ENCODE measurements at regions not wholly inside any gene's neighbourhood (a gene's known extent, or its start where the extent isn't known, plus 50 kb on each side); places are given as distances from the start of the nearest gene placed in this dataset.

DNA sequence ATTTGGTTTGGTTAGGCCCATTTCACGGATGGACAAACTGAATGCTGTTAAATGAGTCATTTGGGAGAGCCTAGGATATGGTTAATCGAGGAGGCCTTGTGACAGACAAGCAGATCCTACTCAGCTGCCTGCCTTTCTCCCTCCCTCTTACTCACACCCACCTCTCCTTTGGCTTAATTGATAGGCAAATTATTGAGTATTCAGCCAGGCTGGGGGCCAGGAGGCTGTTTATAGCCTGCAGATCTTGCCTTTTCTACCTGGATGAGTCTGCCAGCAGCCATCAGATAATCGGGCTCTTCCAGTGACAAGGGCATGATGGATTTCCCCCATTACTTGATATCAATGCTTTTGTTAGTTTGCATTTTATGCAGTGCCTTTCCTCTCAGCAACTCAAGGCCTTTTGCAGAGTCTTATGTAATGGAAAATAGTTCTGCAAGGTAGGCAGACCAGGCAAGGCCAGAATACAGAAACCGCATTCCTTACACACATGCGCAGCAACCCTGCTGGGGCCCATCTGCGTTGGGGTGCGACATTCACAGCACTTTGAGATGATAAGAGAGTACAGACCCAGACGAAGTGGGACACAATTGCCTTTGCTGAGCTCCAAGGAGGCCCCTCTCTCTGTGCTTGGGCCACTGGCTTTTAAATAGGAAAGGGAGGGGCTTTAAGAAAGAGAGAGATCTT lies 96.2 kb upstream of the ATP6AP2 start:
- DNase-seq: no peak

DNA sequence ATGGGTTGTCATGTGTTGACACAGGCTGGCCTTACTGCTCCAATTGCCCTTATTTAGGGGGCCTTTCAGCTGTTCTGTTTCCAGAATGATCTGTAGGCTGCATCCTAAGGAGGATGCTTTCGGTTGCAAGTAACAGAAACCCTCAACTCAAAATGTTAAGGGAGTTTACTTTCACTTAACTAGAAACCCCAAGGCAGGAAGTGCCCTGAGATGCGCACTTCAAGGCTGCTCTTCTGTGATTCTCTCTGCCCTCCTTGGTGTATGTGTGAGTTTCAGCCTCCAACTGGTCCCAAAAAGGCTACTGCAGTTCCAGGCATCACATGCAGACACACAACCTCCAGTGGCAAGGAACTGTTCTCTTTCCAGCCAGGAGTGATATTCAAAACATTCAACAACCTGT lies 97.3 kb upstream of the ATP6AP2 start:
- DNase-seq: peak; percentile 7

DNA sequence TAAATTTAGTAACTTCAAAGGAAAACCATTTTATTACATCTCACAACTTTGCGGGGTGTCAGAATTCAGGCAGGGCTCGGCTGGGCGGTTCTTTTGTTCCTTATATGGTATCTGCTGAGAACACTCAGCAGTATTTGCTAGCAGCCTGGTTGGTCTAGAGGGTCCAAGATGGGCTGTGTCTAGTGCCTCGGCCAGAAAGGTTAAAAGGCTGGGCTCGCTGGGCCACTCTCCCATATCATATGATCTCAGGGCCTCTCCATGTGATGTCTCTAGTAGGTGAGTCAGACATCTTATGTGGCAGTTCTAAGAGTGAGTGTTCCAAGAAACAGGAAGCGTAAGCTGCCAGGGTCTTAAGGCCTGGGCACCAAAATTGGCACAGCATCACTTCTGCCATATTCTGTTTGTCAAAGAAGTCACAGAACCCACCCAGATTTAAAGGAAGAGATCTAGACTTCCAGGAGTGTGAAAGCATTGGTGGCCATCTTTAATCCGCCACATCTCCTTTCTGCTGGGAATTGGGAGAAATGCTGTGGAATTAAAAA lies 100.9 kb upstream of the ATP6AP2 start:
- DNase-seq: no peak

DNA sequence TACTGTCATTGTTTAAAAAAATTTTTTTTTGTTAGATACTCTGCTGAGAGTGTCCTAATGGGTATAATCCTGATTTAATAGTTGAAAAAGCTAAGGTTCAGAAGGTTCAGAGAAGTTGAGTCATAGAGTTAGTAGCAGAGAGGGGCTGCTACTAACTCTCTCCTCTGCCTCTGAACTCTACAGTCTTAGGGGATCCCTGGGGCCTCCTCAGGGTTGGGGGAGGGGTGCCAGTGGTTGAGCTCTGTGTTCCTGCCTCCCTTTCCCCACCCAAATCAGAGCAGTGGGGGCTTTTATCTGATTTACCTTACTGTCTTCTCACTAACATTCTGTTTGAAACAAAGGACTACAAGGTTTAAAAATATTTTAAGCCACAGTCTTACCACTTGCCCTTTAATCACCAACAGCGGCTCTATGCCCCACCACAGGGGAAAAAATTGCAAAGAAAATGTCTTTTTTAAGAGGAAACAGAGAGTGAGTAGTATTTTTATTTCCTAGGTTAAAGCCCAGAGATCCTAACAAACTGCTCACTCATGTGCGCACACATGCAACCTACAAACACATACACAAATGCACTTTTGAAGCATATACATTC lies 102.2 kb upstream of the ATP6AP2 start:
- DNase-seq: no peak

DNA sequence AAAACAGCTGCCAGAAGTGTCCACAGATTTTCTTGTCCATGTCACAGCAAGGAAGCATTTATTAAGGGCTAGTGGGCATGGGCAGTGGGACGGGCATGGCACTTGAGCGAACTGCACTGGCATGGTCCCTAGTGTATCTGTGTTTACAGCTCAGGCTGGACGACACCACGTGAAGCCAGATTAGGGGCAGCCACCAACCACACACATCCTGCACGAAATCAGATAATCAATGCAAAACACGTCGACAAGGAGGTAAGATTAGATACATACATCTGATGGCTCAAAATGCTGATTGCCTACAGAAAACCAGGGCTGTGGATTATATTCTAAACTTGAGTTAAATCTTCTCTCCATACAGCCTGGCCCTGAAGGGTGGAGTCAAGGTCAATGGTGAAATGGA lies 103.8 kb upstream of the ATP6AP2 start:
- no peak for DNase-seq

DNA sequence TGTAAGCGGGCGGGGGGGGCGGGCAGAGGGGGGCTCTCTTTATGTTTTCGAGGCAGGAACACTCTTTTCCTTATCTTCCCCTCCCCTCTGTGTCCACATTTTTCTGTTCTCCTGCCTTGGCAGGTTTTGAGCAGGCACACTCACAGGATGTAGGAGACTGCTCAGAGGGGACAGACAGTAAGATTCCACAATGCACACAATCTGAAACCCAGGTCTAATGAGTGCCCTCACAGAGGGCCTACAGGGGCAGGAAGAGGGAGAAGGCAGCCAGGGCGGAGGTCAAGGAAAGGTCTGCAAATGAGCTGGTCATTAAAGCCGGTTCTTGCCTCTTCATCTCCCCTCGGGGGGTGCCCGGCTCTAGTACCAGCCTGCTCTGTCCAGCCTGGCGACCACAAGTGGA lies 106.1 kb upstream of the ATP6AP2 start:
- DNase-seq: no peak

DNA sequence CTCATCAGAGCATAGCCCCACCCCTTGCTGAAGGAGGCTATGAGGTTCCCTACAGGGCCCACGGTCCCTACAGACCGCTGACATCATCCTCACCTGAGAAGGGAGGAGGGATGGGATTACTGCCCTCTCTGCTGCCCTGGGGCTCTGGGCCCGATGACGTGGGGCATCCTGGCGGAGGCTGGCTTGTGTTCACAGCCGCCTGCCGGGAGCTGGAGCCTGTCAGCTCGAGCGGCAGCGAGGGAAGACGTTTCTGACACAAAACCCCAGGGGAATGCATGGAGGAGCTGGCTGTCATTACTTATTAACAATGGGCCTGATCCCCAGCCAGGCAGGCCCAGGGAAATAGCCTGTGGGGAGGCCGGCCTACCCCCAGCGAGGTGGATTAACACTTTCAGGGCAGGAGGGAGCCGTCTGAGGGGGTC lies 106.6 kb upstream of the ATP6AP2 start:
- no peak for DNase-seq

DNA sequence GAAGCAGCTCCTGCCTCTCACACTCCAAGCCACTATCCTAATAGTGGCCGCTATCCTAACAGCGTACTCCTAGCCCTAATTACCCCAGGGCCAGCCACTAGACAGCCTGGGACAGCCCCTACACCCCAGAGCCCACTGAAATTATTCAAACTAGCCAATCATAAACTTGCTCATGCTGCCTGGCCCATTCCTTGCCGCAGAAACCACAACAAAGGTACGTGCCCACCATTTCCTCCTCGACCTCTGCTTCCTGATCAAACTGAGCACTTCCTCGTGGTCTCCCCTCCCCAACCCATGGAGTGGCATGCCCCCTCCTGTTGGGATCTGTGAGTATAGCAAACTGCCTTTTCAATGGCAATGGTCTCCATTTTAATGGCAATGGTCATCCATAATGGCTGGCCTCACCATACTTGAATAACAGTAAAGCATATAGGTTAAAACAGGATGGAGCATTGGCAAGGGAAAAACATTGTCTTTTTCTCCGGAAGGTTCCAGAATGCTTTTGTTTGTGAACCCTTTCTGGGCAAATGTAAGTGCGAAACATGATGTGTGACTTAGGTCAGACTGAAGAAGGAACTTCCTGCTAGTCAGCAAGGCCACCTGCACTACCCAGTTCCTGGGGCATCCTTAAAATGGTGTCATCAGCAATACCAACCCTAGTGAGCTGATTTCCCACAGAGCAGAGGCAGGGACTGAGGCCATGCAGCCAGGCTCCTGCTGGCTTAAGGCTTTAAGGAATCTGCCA lies 107.1 kb upstream of the ATP6AP2 start:
- no peak for DNase-seq

DNA sequence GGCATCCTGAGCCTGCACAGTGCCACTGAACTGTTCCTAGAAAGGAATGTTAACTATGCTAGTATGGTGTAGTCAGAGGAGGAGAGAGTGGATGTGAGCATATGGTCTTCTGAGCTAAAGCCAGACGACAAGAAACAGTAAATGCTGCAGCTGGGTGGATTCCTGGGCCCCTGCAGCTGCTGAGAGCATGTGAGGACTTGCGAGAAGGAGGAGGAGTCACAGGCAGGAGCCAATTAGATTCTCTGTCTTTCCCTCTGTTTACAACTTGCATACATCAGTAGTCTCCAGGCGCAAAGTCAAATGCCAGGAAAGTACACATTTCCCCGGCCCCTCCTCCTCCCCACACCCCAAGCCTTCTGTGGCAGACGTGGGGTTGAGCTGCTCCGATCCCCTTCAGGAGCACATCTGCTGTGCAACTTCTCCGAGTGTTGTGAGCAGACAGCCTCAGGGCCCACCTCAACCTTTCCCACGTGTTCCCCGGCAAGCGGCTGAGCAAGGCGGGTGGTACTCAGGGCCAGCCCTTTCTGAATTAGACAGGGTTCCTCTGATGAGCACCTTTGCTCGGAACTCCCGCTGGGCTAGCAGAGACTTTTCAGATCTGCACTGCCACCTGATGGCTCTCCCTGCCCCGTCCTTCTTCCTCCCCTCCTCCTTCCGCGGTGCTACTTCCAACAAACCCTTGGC lies 108.7 kb upstream of the ATP6AP2 start:
- peak; percentile 42 for DNase-seq

DNA sequence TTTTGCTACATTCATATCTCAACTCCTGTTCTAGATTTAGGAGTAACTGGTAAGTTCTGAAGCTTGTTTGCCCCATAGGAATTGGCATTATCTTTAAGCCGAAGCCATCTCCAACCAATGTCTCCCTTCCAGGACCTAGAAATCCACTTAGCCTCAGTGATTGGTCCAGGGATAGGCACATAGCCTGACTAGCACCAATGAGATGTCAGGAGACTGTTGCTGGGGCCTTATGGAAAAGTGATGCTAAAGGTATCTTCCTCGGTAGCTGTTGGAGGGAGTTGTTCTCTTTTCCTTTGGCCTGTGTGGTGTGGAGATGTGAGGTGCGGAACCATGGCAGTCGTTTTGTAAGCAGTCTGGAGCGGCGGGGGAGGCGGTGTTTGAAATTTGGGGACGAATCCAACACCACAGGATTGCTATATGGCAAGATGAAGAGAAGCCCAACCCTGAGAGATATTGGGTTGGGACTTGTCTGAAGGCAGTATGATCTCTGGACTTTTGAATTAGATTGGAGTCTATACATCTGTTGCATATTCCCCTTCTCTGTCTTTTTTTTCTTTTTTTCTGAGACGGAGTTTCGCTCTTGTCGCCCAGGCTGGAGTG lies 109.8 kb upstream of the ATP6AP2 start:
- no peak for DNase-seq

DNA sequence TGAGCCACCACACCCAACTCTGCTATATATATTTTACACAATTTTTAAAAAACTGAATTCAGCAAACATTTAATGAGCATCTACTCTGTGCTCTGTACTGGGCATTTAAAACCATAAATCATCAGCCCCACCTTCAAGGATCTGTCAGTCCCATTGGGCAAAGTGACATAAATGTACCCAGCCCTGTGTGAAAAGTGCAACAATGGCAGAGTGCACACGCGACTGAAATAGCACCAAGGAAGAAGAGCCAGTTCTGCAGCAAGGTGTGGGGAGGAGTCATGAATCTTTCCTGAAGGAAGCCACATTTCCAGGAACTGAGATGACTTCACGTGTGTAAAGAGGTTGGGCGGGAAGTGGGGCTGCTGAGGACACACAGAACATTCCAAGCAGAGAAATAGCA lies 111.5 kb upstream of the ATP6AP2 start:
- no peak for DNase-seq

DNA sequence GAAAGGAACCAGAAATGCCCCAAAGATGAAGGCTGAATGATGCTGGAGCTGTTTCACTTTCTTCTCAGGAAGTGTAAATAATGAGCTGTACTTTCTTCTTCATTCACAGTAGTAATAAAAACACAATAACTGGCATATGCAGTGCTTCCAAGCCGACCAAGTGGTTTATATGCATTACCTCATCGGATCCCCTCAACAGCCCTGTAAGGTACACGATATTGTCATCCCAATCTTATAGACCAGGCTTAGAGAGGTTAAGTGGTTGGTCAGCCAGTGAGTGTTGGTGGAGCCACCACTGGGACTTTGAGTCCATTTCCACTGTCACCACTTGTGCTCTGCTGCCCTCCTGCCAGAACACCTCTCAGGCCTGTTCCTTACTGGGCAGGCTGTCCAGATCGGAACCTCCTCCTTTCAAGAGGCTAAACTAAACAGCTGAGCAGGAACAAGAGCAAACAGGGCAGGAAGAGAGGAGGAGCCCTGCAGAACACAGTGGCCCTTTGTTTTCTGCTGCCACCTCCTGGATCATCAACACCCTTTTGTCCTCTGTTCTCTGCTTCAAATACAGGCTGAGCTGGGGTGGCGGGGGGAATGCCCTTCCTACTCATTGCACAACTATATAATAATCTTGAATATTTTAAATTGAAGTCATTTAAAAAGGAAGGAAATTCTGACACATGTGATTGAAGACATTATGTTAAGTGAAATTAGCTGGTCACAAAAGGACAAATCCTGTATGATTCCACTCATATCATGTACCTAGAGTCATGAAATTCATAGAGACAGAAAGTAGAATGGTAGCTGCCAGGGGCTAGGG lies 112.5 kb upstream of the ATP6AP2 start:
- peak; percentile 39 for DNase-seq

DNA sequence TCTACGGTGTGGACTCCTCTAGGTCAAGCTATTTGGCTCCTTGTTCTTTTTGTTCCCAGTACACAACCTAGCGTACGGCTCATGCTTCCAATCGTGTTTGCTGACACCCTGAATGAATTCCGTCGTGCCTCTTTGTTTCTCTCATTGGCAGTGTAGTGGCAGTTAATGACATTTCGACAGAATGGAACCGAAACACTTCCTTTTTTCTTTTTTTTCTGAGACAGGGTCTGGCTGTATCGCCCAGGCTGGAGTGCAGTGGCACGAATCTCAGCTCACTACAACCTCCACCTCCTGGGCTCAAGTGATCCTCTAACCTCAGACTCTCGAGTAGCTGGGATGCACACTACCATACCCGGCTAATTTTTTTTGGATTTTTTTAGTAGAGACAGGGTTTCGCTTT lies 113.3 kb upstream of the ATP6AP2 start:
- DNase-seq: no peak

DNA sequence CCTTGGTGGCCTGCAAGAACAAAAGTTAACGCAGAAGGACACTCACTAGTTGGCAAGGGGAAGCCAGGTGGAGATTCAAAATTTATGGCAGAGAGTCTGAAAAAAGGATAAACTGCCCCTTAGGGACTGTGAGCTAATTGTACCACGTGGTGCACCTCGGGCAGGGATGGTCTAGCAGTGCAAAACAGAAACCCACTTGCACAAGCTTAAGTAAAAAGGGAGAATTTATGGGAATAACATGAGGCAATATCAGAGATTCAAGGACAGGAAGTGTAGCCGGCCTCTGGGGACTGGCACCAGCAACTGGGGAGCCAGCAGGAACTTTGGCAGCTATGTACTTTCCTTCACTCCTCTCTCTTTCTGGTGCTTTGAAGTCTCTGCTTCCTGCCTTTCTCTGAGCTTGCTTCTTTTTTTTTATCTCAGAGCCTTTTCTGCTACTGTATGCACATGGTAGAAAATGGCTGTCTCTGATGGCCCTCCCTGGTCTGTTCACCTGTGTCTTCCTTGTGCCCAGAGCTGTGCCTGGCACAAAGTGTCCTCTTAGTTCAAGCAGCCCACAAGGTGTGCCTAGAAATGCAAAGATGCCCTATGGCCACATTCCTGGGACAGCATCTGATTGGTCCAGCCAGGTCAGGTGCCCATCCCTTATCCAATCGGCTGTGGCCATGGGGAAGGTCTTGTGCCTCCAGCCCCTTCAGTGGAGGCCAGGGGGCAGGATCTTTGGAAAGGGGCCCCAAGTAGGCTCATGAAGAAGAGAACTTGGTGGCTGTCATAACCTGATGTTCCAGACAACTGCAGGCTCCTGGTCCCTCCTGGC lies 114.8 kb upstream of the ATP6AP2 start:
- no peak for DNase-seq

DNA sequence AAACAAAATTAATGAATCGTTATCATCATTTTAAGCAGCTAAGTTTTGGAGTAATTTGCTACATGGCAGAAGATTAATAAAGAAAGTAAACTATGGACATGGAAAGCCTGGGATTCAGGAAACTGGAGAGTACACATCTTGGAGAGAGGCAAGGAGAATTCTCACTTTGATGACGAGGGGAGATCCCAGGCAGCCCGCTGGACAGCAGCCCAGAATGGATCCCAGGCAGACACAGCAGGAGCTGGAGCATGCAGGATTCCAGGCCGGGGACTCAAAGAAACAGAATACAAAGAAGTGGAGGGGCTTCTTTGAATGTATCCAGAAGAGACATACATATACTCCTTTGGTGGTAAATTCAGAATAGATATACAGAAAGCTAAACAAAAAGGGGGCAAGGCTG lies 118.0 kb upstream of the ATP6AP2 start:
- no peak for DNase-seq

DNA sequence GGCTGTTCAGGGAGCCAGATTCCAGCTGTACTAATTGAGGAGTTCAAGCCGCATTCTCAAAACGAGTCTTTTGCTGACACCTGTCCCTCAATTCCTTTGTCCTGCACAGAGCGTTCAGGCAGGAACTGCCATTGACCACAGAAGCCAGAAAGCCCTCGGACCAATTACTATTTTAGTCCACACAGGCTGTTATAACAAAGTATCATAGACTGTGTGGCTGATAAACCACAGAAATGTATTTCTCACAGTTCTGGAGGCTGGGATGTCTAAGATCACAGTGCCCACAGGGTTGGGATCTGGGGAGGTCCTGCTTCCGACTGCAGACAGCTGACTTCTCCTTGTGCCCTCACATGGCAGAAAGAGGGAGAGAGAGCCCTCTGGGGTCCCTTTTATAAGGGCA lies 119.8 kb upstream of the ATP6AP2 start:
- no peak for DNase-seq

DNA sequence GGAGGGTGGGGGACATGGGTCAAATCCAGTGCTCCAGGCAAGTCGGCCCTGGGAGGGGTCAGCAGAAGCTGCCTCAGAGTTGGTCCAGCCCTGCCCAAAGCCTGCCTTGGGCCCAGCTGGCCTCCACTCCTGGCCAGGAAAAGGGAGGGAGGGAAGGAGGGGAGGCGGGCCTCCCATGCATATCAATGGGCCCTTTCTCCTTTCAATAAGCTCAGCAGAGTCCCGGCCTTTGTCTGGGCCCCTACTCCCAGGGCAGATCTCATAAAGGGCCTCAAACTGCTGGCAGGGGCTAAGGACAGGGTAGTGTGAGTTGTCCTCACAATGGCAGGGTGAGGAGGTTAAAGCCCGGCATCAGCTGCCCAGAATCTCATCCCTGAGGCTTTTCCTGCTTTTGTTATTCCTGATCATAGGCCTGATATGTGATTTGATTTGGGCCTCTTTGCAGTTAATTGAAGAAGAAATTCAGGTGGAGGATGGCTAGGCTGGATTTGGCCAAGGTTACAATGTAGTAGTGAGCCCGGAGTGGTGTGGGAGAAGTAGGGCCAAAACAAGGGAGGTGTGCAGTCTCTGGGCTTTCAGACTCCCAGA lies 121.1 kb upstream of the ATP6AP2 start:
- DNase-seq: no peak

DNA sequence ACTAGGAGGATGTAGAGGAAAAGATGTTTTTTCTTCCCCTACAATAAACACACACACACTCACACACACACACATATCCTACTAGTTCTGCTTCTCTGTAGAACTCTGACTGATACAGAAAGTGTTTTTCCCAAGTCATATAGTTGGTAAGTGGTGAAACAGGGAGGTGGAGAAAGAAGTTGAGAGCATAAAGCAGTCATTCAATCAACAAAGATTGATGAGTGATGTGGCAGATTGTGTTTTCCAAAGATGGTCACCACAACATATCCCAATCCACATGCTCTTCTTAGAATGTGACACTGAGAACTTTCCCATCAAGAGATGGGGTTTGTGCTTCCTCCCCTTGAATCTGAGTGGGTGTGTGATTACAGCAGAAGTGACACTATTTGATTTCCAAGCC lies 123.4 kb upstream of the ATP6AP2 start:
- DNase-seq: no peak

DNA sequence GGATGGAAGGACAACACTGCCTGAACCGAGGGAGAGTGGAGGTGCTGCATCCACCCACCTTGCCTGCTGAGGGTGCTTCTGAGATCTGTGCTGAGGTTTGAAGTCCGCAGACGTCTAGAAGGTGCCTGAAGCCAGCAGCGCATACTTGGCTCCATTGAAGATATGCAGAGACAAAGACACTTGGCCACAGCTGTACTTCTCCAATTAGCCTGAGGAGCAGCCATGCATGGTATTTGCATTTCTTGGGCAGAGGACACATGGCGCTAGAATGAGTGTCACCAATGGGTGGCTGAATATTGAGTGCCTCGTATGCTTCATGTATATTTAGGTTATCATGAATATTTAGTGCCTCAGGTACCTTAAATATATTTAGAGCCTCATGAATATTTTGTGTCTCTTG lies 128.7 kb upstream of the ATP6AP2 start:
- no peak for DNase-seq

DNA sequence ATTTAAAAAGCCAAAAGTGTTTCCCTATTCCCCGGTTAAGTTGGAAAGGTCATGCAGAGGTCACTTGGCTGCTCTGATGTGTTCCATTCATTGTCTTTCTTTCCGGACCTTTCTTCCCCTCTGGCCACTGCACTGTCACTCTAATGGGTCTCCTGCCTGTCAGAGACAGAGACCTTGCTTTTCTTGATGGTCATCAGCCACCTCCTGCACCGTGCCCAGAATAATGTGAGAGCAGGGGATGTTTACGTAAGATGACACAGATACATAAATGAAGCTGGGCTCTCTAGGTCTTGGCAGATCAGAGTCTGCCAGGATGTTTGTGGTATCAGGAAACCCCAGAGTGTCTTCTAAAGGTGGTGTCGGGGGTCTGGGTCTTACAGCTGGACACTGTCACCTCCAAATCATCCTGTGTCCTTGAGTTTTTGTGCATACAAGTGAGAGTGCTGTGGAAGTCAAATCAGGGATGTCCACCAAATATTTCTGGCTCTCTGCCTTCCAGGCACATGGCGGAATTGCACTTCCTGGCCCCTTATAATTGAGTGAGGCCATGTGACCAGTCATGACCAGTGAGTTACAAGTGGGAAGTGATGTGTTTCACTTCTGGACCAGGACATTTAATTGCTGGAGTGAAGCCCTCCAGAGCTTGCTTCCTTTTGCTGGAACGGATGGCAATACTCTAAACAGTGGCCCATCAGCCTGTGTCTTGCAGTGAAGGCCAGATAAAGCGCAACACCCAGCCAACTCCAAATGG lies 130.6 kb upstream of the ATP6AP2 start:
- DNase-seq: no peak

Data from CD4-positive, alpha-beta T cell treated with Interleukin-6 for 4 hours (primary cell).